ENCODE measurements at regions not wholly inside any gene's neighbourhood (a gene's known extent, or its start where the extent isn't known, plus 50 kb on each side); places are given as distances from the start of the nearest gene placed in this dataset.

DNA sequence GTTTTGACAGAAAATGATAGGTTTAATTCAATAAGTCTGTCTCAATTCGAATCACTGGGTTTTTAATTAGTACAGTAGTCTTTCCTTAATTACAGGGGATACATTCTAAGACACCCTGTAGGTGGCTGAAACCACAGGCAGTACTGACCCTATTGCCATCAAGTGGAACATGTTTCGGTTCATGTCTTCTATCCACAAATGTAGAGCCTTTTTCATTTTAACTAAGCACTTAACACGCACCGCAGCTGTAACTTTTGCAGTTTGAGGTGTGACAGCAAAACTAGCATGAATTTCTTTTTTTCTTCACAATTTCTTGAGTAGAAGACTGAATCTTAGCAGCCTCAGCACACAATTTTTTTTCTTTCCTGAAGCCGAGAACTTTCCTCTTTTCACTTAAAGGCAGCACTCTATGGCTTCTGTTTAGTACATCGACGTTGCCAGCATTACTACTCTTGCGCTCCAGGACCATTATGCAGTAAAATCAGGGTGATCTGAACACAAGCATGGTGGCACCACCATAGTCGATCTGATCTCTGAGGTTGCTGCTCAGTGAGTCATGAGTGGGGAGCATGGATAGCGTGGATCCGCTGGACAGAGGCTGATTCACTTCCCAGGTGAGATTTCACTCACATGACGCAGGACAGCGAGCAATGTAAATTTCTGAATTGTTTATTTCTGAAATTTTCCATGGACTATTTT is 805.1 kb downstream of the RNF144A start:
- TF ChIP-seq GATA2 (CRISPR knock-in tag; IDR thresholded peaks at IDR 0.05) (no peak), CTCF (IDR thresholded peaks at IDR 0.05 in 2 of 3, conservative IDR thresholded peaks at IDR 0.05 in 1 of 3; ENCODE audit: insufficient read depth in 2 of 3, low read depth in 1 of 3, low read length in 3 of 3) (no peak)
- TF ChIP-seq, protein P1, sequence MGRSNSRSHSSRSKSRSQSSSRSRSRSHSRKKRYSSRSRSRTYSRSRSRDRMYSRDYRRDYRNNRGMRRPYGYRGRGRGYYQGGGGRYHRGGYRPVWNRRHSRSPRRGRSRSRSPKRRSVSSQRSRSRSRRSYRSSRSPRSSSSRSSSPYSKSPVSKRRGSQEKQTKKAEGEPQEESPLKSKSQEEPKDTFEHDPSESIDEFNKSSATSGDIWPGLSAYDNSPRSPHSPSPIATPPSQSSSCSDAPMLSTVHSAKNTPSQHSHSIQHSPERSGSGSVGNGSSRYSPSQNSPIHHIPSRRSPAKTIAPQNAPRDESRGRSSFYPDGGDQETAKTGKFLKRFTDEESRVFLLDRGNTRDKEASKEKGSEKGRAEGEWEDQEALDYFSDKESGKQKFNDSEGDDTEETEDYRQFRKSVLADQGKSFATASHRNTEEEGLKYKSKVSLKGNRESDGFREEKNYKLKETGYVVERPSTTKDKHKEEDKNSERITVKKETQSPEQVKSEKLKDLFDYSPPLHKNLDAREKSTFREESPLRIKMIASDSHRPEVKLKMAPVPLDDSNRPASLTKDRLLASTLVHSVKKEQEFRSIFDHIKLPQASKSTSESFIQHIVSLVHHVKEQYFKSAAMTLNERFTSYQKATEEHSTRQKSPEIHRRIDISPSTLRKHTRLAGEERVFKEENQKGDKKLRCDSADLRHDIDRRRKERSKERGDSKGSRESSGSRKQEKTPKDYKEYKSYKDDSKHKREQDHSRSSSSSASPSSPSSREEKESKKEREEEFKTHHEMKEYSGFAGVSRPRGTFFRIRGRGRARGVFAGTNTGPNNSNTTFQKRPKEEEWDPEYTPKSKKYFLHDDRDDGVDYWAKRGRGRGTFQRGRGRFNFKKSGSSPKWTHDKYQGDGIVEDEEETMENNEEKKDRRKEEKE (IDR thresholded peaks at IDR 0.05; ENCODE audit: borderline replicate concordance in 1 of 2, control insufficient read depth in 1 of 2, low read depth in 2 of 2, low read length in 1 of 2): no peak

All from K562 (cell line).